ENCODE measurements at regions not wholly inside any gene's neighbourhood (a gene's known extent, or its start where the extent isn't known, plus 50 kb on each side); places are given as distances from the start of the nearest gene placed in this dataset.

DNA sequence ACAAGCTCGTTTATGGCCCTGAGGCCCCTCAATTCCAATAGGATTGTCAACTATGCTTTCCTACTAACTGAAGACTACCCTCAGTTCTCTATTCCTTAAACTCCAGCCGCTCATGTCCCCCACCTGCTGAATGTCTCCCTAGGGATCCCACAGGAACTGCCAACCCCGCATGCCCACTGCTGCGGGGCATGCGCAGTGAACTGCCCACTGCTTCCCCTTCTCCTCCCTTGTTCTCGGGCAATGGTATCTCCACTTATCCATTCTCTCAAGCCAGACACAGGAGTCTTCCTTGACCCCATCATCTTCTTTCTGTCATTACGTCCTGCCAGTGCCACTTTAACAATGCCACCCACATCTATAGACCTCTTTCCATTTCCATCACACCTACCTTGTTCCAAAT is 90.0 kb downstream of the FGF18 start:
- H3K4me2 ChIP-seq (ENCODE audit: low read length) = no peak overlapping the region
- H3K4me1 ChIP-seq (ENCODE audit: low read length) = no peaks in the 10 kb centered on the region
- no peak for TF ChIP-seq EZH2phosphoT487 (IDR thresholded peaks at IDR 0.05; ENCODE audit: low read depth)
- TF ChIP-seq, protein P1, sequence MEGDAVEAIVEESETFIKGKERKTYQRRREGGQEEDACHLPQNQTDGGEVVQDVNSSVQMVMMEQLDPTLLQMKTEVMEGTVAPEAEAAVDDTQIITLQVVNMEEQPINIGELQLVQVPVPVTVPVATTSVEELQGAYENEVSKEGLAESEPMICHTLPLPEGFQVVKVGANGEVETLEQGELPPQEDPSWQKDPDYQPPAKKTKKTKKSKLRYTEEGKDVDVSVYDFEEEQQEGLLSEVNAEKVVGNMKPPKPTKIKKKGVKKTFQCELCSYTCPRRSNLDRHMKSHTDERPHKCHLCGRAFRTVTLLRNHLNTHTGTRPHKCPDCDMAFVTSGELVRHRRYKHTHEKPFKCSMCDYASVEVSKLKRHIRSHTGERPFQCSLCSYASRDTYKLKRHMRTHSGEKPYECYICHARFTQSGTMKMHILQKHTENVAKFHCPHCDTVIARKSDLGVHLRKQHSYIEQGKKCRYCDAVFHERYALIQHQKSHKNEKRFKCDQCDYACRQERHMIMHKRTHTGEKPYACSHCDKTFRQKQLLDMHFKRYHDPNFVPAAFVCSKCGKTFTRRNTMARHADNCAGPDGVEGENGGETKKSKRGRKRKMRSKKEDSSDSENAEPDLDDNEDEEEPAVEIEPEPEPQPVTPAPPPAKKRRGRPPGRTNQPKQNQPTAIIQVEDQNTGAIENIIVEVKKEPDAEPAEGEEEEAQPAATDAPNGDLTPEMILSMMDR (IDR thresholded peaks at IDR 0.05; ENCODE audit: low read depth, low read length) = no peak
- no peak overlapping the region for H3K4me3 ChIP-seq (ENCODE audit: low read length)
- H3K27ac ChIP-seq (ENCODE audit: low read length) = no peak overlapping the region
- no peaks in the 10 kb centered on the region for H3K36me3 ChIP-seq (replicated peaks; ENCODE audit: low read depth, low read length)
- no peaks in the 10 kb centered on the region for H3K79me2 ChIP-seq (ENCODE audit: low read length)
- H3K9ac ChIP-seq (ENCODE audit: low read length) = no peak overlapping the region
- no peaks in the 10 kb centered on the region for H4K20me1 ChIP-seq (ENCODE audit: insufficient read depth, low read length)
- H2AFZ ChIP-seq (ENCODE audit: low read depth, low read length) = no peak overlapping the region
- H3K9me3 ChIP-seq (ENCODE audit: insufficient read depth, low read length) = no peaks in the 10 kb centered on the region
- H3K27me3 ChIP-seq (ENCODE audit: low read depth, low read length) = peaks cover 16% of the 10 kb centered on the region

DNA sequence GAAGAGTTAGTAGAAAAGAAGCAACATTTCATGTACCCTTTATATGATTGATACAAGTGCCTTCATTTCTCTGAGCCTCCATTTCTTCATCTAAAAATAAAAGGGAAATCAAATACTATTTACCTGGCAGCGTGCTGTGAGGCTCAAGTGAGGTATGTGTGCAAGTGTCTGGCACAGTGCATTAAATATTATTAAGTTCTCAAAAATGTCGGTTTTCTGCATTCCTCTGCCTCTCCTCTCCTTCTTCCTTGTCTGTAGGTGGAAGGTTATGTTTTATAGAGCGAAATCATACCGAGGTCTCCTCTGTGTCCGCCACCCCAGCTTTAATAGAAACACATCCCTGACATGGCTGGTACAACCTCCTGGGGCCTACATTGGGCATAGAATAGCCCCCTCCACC is 93.0 kb downstream of the FGF18 start:
- H4K20me1 ChIP-seq (ENCODE audit: insufficient read depth, low read length) = no peaks in the 10 kb centered on the region
- H3K4me1 ChIP-seq (ENCODE audit: low read length) = no peaks in the 10 kb centered on the region
- peaks cover 16% of the 10 kb centered on the region for H3K27me3 ChIP-seq (ENCODE audit: low read depth, low read length)
- no peaks in the 10 kb centered on the region for H3K9me3 ChIP-seq (ENCODE audit: insufficient read depth, low read length)
- H3K27ac ChIP-seq (ENCODE audit: low read length) = no peak overlapping the region
- no peak overlapping the region for H3K9ac ChIP-seq (ENCODE audit: low read length)
- H2AFZ ChIP-seq (ENCODE audit: low read depth, low read length) = no peak overlapping the region
- no peak for TF ChIP-seq EZH2phosphoT487 (IDR thresholded peaks at IDR 0.05; ENCODE audit: low read depth)
- TF ChIP-seq, protein P1 (IDR thresholded peaks at IDR 0.05; ENCODE audit: low read depth, low read length) = no peak
- no peaks in the 10 kb centered on the region for H3K79me2 ChIP-seq (ENCODE audit: low read length)
- no peak overlapping the region for H3K4me2 ChIP-seq (ENCODE audit: low read length)
- no peak overlapping the region for H3K4me3 ChIP-seq (ENCODE audit: low read length)
- H3K36me3 ChIP-seq (replicated peaks; ENCODE audit: low read depth, low read length) = no peaks in the 10 kb centered on the region

DNA sequence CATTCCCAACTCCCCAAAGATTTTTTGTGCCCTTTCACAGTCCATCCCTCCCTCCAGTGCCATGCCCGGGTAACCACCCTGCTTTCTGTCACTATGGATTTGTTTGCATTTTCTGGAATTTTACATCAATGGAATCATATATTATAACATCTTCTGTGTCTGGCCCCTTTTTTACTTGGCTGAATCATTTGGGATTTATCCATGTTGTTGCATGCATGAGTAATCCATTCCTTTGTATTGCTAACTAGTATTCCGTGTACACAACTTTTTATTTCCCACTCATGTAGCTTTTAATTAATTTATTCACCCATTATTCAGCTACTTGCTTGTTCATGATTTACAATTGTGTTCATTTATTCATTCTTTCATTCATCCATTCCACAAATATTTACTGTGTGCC is 94.1 kb downstream of the FGF18 start:
- no peak for TF ChIP-seq EZH2phosphoT487 (IDR thresholded peaks at IDR 0.05; ENCODE audit: low read depth)
- TF ChIP-seq, protein P1 (IDR thresholded peaks at IDR 0.05; ENCODE audit: low read depth, low read length) = no peak
- H2AFZ ChIP-seq (ENCODE audit: low read depth, low read length) = no peak overlapping the region
- no peaks in the 10 kb centered on the region for H3K79me2 ChIP-seq (ENCODE audit: low read length)
- H3K27ac ChIP-seq (ENCODE audit: low read length) = no peak overlapping the region
- no peaks in the 10 kb centered on the region for H3K36me3 ChIP-seq (replicated peaks; ENCODE audit: low read depth, low read length)
- H3K27me3 ChIP-seq (ENCODE audit: low read depth, low read length) = peaks cover 16% of the 10 kb centered on the region
- no peaks in the 10 kb centered on the region for H4K20me1 ChIP-seq (ENCODE audit: insufficient read depth, low read length)
- no peak overlapping the region for H3K4me2 ChIP-seq (ENCODE audit: low read length)
- H3K9ac ChIP-seq (ENCODE audit: low read length) = no peak overlapping the region
- no peaks in the 10 kb centered on the region for H3K4me1 ChIP-seq (ENCODE audit: low read length)
- H3K4me3 ChIP-seq (ENCODE audit: low read length) = no peak overlapping the region
- H3K9me3 ChIP-seq (ENCODE audit: insufficient read depth, low read length) = no peaks in the 10 kb centered on the region

DNA sequence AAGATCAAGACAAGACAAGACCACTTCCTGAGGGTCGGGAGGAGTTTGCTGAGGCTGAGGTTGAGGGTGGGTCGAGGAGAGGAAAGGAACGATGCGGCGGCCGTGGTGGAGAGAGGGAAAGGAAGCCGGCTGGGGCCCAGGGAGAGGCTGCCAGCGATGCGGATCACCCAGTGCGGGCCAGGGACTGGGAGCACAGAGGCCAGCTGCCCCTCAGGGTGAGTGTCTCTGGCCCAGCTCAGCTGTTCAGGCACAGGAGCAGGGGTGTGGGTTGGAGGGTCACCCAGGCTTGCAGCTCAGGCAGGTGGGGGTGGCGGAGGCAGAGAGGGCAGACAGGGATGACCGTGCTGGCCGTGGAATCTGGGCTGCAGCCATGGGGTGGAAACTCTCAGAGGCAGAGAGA is 99.5 kb downstream of the FGF18 start:
- H3K27ac ChIP-seq (ENCODE audit: low read length) = no peak overlapping the region
- H3K4me1 ChIP-seq (ENCODE audit: low read length) = no peaks in the 10 kb centered on the region
- H4K20me1 ChIP-seq (ENCODE audit: insufficient read depth, low read length) = no peaks in the 10 kb centered on the region
- H3K9ac ChIP-seq (ENCODE audit: low read length) = no peak overlapping the region
- TF ChIP-seq, protein P1 (IDR thresholded peaks at IDR 0.05; ENCODE audit: low read depth, low read length) = no peak
- no peak for TF ChIP-seq EZH2phosphoT487 (IDR thresholded peaks at IDR 0.05; ENCODE audit: low read depth)
- no peaks in the 10 kb centered on the region for H3K79me2 ChIP-seq (ENCODE audit: low read length)
- H3K27me3 ChIP-seq (ENCODE audit: low read depth, low read length) = no peaks in the 10 kb centered on the region; the same call in 1 of the 2 replicates
- H3K4me2 ChIP-seq (ENCODE audit: low read length) = no peak overlapping the region
- no peak overlapping the region for H2AFZ ChIP-seq (ENCODE audit: low read depth, low read length)
- H3K4me3 ChIP-seq (ENCODE audit: low read length) = no peak overlapping the region
- H3K36me3 ChIP-seq (replicated peaks; ENCODE audit: low read depth, low read length) = no peaks in the 10 kb centered on the region
- H3K9me3 ChIP-seq (ENCODE audit: insufficient read depth, low read length) = no peaks in the 10 kb centered on the region
